M059J (cell line): ENCODE measurements at regions not wholly inside any gene's neighbourhood (a gene's known extent, or its start where the extent isn't known, plus 50 kb on each side); places are given as distances from the start of the nearest gene placed in this dataset.

Source experiments
- DNase-seq: peaks from one replicate; pipeline ENCODE4 v3.0.0-alpha.2; 2012; ENCODE audit warnings: low read depth

- DNase-seq: peak; percentile 9
Measured at GRCh38 chr11:32266601-32267000, 168.7 kb downstream of the WT1 start.

GRCh38 chr11:32267679-32268187, 167.6 kb downstream of the WT1 start:
- no peak for DNase-seq

DNA sequence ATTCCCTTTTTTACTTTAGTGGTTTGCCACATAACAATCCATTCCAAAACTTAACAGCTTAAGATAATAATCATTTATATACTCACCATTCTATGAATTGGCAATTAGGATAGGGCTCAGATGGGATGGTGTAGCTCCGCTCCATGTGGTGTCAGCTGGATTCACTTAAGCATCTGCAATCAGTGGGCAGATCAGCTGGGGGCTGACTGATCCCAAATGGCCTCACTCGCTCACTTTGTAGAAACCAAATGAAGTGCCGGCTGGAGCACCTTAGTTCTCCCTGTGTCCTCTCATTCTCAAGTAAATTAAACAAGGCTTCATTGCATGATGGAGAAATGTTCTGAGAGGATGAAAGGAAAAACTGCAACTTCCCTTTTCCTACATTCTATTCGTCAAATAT, 161.4 kb downstream of the WT1 start:
- no peak for DNase-seq

GRCh38 chr11:32279672-32280071, 155.7 kb downstream of the WT1 start:
- no peak for DNase-seq

GRCh38 chr11:32280339-32280738, 155.0 kb downstream of the WT1 start:
- no peak for DNase-seq

DNA sequence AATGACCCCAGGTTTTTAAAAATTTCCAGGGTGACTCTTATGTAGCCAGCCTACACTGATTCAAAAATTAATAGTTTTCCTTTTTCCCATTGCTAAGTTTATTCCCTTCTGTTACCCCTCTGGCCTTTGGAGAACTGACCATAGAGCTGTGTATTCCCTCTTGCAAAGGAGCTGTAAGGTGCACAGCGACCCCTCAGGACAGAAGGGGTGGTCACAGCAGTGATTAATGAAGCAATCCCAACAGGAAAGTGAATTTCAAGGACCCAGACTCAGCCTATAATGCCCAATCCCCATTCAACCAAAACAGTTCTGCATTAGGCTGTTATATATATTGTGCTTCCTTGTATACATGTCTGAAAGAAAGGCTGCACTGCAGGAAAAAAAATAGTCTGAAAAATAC, 147.1 kb downstream of the WT1 start:
- DNase-seq: no peak

GRCh38 chr11:32289701-32290100, 145.6 kb downstream of the WT1 start:
- DNase-seq: no peak

GRCh38 chr11:32290783-32291182, 144.6 kb downstream of the WT1 start:
- DNase-seq: no peak

DNA sequence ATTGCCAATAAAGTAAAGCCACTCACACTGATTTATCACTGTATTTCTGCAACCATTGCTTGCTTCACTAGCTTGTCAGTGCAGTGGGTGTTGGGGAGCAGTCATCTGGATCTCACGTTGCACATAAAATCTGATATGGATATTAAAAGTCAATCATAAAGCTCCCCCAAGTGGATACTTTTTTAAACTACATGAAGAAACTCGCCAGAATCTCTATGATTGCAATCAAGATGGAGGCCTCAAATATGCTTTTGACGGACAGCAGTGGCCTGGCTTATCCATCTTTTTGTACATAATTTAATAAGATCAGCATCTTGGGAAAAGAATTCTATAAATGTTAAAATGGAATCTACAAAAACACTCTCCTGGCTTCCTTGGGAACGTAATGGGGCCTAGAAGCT, 137.7 kb downstream of the WT1 start:
- peak; percentile 49 for DNase-seq

GRCh38 chr11:32302826-32303225, 132.5 kb downstream of the WT1 start:
- no peak for DNase-seq

- no peak for DNase-seq
Measured at GRCh38 chr11:32304521-32304920, 130.8 kb downstream of the WT1 start.

GRCh38 chr11:32305460-32305859, 129.9 kb downstream of the WT1 start:
- DNase-seq: no peak

GRCh38 chr11:32307471-32307870, 127.9 kb downstream of the WT1 start:
- no peak for DNase-seq

DNA sequence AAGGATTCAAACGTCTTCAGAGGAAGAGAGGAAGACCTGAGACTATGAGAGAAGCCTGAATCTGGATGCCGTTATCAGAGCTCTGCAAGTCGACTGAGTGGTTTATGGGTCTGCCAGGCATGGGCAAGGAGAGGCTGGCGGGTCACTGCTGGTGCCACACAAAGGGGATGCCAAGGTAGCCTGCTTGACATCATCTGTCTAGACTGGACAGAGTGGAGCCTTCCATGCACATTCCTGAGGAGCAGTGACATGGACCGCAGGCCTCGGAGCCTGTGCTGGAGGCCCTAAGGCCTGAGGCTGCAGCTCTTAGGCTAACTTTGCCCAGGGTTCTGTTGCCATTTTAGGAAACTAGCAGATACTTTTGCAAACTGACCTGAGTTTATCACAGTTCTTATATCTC, 127.4 kb downstream of the WT1 start:
- no peak for DNase-seq

GRCh38 chr11:32309530-32310213, 125.7 kb downstream of the WT1 start:
- no peak for DNase-seq

GRCh38 chr11:32310214-32310601, 125.1 kb downstream of the WT1 start:
- peak; percentile 43 for DNase-seq

GRCh38 chr11:32311346-32312065, 123.8 kb downstream of the WT1 start:
- DNase-seq: no peak

- DNase-seq: peak; percentile 44
Measured at GRCh38 chr11:32312206-32312817, 123.0 kb downstream of the WT1 start.

- peak; percentile 81 for DNase-seq
Measured at GRCh38 chr11:32312865-32313403, 122.4 kb downstream of the WT1 start.

DNA sequence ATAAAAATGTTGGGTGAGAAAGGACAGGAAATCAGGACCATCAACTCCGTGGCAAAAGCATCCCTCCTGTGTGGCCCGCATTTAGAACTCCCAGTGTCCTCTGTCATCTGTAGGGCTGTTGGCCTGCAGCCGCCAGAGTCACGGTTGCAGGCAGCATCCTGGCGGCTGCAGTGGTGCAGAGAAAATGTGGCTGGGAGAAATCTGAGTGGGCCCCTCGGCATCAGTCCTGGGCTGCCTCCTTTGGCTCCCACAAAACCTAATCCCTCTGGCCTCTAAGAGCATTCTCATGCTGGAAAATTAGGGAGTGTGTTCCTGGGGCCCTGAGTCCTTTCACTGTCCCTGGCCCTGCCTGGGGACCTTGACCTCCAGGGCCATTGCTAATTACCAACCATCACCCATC, 121.9 kb downstream of the WT1 start:
- no peak for DNase-seq

GRCh38 chr11:32315121-32315520, 120.2 kb downstream of the WT1 start:
- DNase-seq: no peak

- DNase-seq: peak; percentile 35
Measured at GRCh38 chr11:32316232-32316631, 119.1 kb downstream of the WT1 start.
